Activated naive CD4-positive, alpha-beta T cell treated with anti-CD3 and anti-CD28 coated beads, Interleukin-2, amount 50 U/mL, for 72 hours (primary cell): ENCODE measurements at regions not wholly inside any gene's neighbourhood (a gene's known extent, or its start where the extent isn't known, plus 50 kb on each side); places are given as distances from the start of the nearest gene placed in this dataset.

Source experiments
- ATAC-seq, 2 donors: fragments of 150-1000 bp; cut with Tn5 transposase; 2 replicates each; pipeline ENCODE4 v1.10.0; 2021; ENCODE audit warnings: mild to moderate bottlenecking in 2 of 2, moderate library complexity in 2 of 2
- DNase-seq, 2 donors: peaks; one replicate each; pipeline ENCODE4 v3.0.0; 2021 to 2022; ENCODE audit warnings: low spot score in 2 of 2
- H3K27ac Mint-ChIP-seq, 2 donors: one replicate each; pipeline ENCODE4 v1.8.0; 2022; ENCODE audit warnings: mild to moderate bottlenecking in 2 of 2, mixed read lengths in 2 of 2
- H3K36me3 Mint-ChIP-seq, 2 donors: one replicate each; pipeline ENCODE4 v1.8.0; 2022; ENCODE audit warnings: mixed read lengths in 2 of 2
- H3K9me3 Mint-ChIP-seq, 2 donors: one replicate each; pipeline ENCODE4 v1.8.0; 2022; ENCODE audit warnings: mixed read lengths in 2 of 2

GRCh38 chr1:229793488-229793887, 167.4 kb downstream of the URB2 start:
- ATAC-seq = no peak
- H3K9me3 Mint-ChIP-seq = peaks cover 4 to 17% of the 10 kb centered on the region in 2 donors
- no peak for DNase-seq
- H3K27ac Mint-ChIP-seq = peak overlapping the region in 1 of 2 donors; percentile 44
- H3K36me3 Mint-ChIP-seq = no peaks in the 10 kb centered on the region

- ATAC-seq = no peak
Observed at GRCh38 chr1:229798558-229798957, 172.5 kb downstream of the URB2 start.

GRCh38 chr1:229803626-229804217, 177.7 kb downstream of the URB2 start:
- ATAC-seq = no peak
- Mint-ChIP-seq H3K36me3 (peaks cover 0 to 7% of the 10 kb centered on the region in 2 donors), H3K9me3 (peaks cover 5 to 10% of the 10 kb centered on the region in 2 donors), H3K27ac (no peak overlapping the region)
- no peak for DNase-seq

More at GRCh38 chr1:229798558-229798957, 172.5 kb downstream of the URB2 start:
- no peaks in the 10 kb centered on the region for H3K36me3 Mint-ChIP-seq
- H3K27ac Mint-ChIP-seq = no peak overlapping the region
- peaks cover 0 to 4% of the 10 kb centered on the region in 2 donors for H3K9me3 Mint-ChIP-seq
- DNase-seq = no peak

- Mint-ChIP-seq H3K36me3 (peaks cover 11 to 25% of the 10 kb centered on the region in 2 donors), H3K27ac (no peak overlapping the region), H3K9me3 (peaks cover 20 to 41% of the 10 kb centered on the region in 2 donors)
- ATAC-seq (no peak), DNase-seq (no peak)
Observed at GRCh38 chr1:229808272-229808671, 182.2 kb downstream of the URB2 start.

GRCh38 chr1:229810140-229810539, 184.1 kb downstream of the URB2 start:
- ATAC-seq (no peak), DNase-seq (no peak)
- Mint-ChIP-seq H3K9me3 (peaks cover 14 to 31% of the 10 kb centered on the region in 2 donors), H3K27ac (no peak overlapping the region), H3K36me3 (peaks cover 11 to 18% of the 10 kb centered on the region in 2 donors)

GRCh38 chr1:229810961-229811360, 184.9 kb downstream of the URB2 start:
- ATAC-seq (no peak), DNase-seq (no peak)
- peaks cover 11 to 18% of the 10 kb centered on the region in 2 donors for H3K36me3 Mint-ChIP-seq
- no peak overlapping the region for H3K27ac Mint-ChIP-seq
- H3K9me3 Mint-ChIP-seq = peaks cover 14 to 31% of the 10 kb centered on the region in 2 donors

GRCh38 chr1:229812148-229812547, 186.1 kb downstream of the URB2 start:
- ATAC-seq = no peak
- Mint-ChIP-seq H3K27ac (peak overlapping the region in 1 of 2 donors; percentile 33), H3K9me3 (peaks cover 14 to 31% of the 10 kb centered on the region in 2 donors), H3K36me3 (peaks cover 11 to 18% of the 10 kb centered on the region in 2 donors)
- no peak for DNase-seq

GRCh38 chr1:229812693-229813092, 186.6 kb downstream of the URB2 start:
- H3K9me3 Mint-ChIP-seq = peaks cover 14 to 31% of the 10 kb centered on the region in 2 donors
- peaks cover 11 to 18% of the 10 kb centered on the region in 2 donors for H3K36me3 Mint-ChIP-seq
- DNase-seq (no peak), ATAC-seq (no peak)
- H3K27ac Mint-ChIP-seq = no peak overlapping the region

- Mint-ChIP-seq H3K27ac (no peak overlapping the region), H3K36me3 (peaks cover 5 to 7% of the 10 kb centered on the region in 2 donors), H3K9me3 (peaks cover 3 to 19% of the 10 kb centered on the region in 2 donors)
- no peak for DNase-seq
- ATAC-seq = no peak
Observed at GRCh38 chr1:229815076-229815475, 189.0 kb downstream of the URB2 start.

- peaks cover 0 to 2% of the 10 kb centered on the region in 2 donors for H3K36me3 Mint-ChIP-seq
- no peak for ATAC-seq
- H3K9me3 Mint-ChIP-seq = peaks cover 0 to 10% of the 10 kb centered on the region in 2 donors
- DNase-seq = no peak
- no peak overlapping the region for H3K27ac Mint-ChIP-seq
Observed at GRCh38 chr1:229815961-229816360, 189.9 kb downstream of the URB2 start.

- Mint-ChIP-seq H3K36me3 (no peaks in the 10 kb centered on the region), H3K27ac (no peak overlapping the region), H3K9me3 (no peaks in the 10 kb centered on the region)
- no peak for ATAC-seq
- no peak for DNase-seq
Observed at GRCh38 chr1:229817936-229818335, 191.9 kb downstream of the URB2 start.

- no peak overlapping the region for H3K27ac Mint-ChIP-seq
- no peaks in the 10 kb centered on the region for H3K36me3 Mint-ChIP-seq
- no peak for DNase-seq
- no peak for ATAC-seq
- no peaks in the 10 kb centered on the region for H3K9me3 Mint-ChIP-seq
Observed at GRCh38 chr1:229819091-229819490, 193.0 kb downstream of the URB2 start.

- no peak for ATAC-seq
- H3K27ac Mint-ChIP-seq = no peak overlapping the region
- no peak for DNase-seq
- H3K9me3 Mint-ChIP-seq = peaks cover 10 to 12% of the 10 kb centered on the region in 2 donors
- peaks cover 7 to 8% of the 10 kb centered on the region in 2 donors for H3K36me3 Mint-ChIP-seq
Observed at GRCh38 chr1:229822026-229822425, 196.0 kb downstream of the URB2 start.

GRCh38 chr1:229825042-229825441, 199.0 kb downstream of the URB2 start:
- no peak overlapping the region for H3K27ac Mint-ChIP-seq
- ATAC-seq (no peak), DNase-seq (no peak)
- peaks cover 19 to 22% of the 10 kb centered on the region in 2 donors for H3K9me3 Mint-ChIP-seq
- H3K36me3 Mint-ChIP-seq = peaks cover 11 to 16% of the 10 kb centered on the region in 2 donors

GRCh38 chr1:229828461-229828860, 202.4 kb downstream of the URB2 start:
- no peak overlapping the region for H3K27ac Mint-ChIP-seq
- peaks cover 19 to 22% of the 10 kb centered on the region in 2 donors for H3K9me3 Mint-ChIP-seq
- H3K36me3 Mint-ChIP-seq = peaks cover 11 to 16% of the 10 kb centered on the region in 2 donors
- DNase-seq (no peak), ATAC-seq (no peak)

- Mint-ChIP-seq H3K27ac (no peak overlapping the region), H3K36me3 (peaks cover 0 to 5% of the 10 kb centered on the region in 2 donors), H3K9me3 (peaks cover 5 to 6% of the 10 kb centered on the region in 2 donors)
- ATAC-seq (no peak), DNase-seq (no peak)
Observed at GRCh38 chr1:229832695-229833094, 206.6 kb downstream of the URB2 start.

- Mint-ChIP-seq H3K27ac (no peak overlapping the region), H3K9me3 (no peaks in the 10 kb centered on the region)
- no peak for ATAC-seq
Observed at GRCh38 chr1:229834230-229834629, 208.2 kb downstream of the URB2 start.

GRCh38 chr1:229835226-229835625, 209.2 kb downstream of the URB2 start:
- no peak for DNase-seq
- Mint-ChIP-seq H3K36me3 (no peaks in the 10 kb centered on the region), H3K9me3 (no peaks in the 10 kb centered on the region), H3K27ac (no peak overlapping the region)
- ATAC-seq = no peak

More at GRCh38 chr1:229834230-229834629, 208.2 kb downstream of the URB2 start:
- H3K36me3 Mint-ChIP-seq = no peaks in the 10 kb centered on the region
- DNase-seq = no peak
